ENCODE measurements at regions not wholly inside any gene's neighbourhood (a gene's known extent, or its start where the extent isn't known, plus 50 kb on each side); places are given as distances from the start of the nearest gene placed in this dataset.

- no peaks in the 10 kb centered on the region for H3K36me3 ChIP-seq (ENCODE audit: control insufficient read depth, insufficient read depth, low read length)
- no peak overlapping the region for H3K27ac ChIP-seq (ENCODE audit: low read length)
- no peak overlapping the region for H3K4me3 ChIP-seq (ENCODE audit: low read length)
- WGBS (ENCODE audit: insufficient coverage, insufficient read length): no CpG with 5 or more reads among the region's 16 CpGs
- H3K27me3 ChIP-seq (ENCODE audit: control insufficient read depth, insufficient read depth, low read length): no peaks in the 10 kb centered on the region
- H3K4me1 ChIP-seq (ENCODE audit: control insufficient read depth, insufficient read depth, low read length): no peaks in the 10 kb centered on the region
- no peak for DNase-seq (ENCODE audit: low read depth, low spot score)
- no peaks in the 10 kb centered on the region for H3K9me3 ChIP-seq (ENCODE audit: control insufficient read depth, insufficient read depth, low read length)
Observed at GRCh38 chr18:78686976-78687685, 292.5 kb upstream of the SALL3 start.

GRCh38 chr18:78687736-78688135 is 291.9 kb upstream of the SALL3 start:
- Histone ChIP-seq H3K4me3 (ENCODE audit: low read length) (no peak overlapping the region), H3K36me3 (ENCODE audit: control insufficient read depth, insufficient read depth, low read length) (no peaks in the 10 kb centered on the region), H3K4me1 (ENCODE audit: control insufficient read depth, insufficient read depth, low read length) (no peaks in the 10 kb centered on the region), H3K27me3 (ENCODE audit: control insufficient read depth, insufficient read depth, low read length) (no peaks in the 10 kb centered on the region), H3K9me3 (ENCODE audit: control insufficient read depth, insufficient read depth, low read length) (no peaks in the 10 kb centered on the region), H3K27ac (ENCODE audit: low read length) (no peak overlapping the region)
- WGBS (ENCODE audit: insufficient coverage, insufficient read length): no CpG with 5 or more reads among the region's 7 CpGs
- DNase-seq (ENCODE audit: low read depth, low spot score): no peak

GRCh38 chr18:78688249-78688648 is 291.4 kb upstream of the SALL3 start:
- Histone ChIP-seq H3K9me3 (ENCODE audit: control insufficient read depth, insufficient read depth, low read length) (no peaks in the 10 kb centered on the region), H3K27ac (ENCODE audit: low read length) (no peak overlapping the region), H3K4me3 (ENCODE audit: low read length) (no peak overlapping the region), H3K27me3 (ENCODE audit: control insufficient read depth, insufficient read depth, low read length) (no peaks in the 10 kb centered on the region), H3K4me1 (ENCODE audit: control insufficient read depth, insufficient read depth, low read length) (no peaks in the 10 kb centered on the region), H3K36me3 (ENCODE audit: control insufficient read depth, insufficient read depth, low read length) (no peaks in the 10 kb centered on the region)
- WGBS (ENCODE audit: insufficient coverage, insufficient read length): no CpG with 5 or more reads among the region's 12 CpGs
- no peak for DNase-seq (ENCODE audit: low read depth, low spot score)

GRCh38 chr18:78688916-78689315 is 290.7 kb upstream of the SALL3 start:
- no peak overlapping the region for H3K27ac ChIP-seq (ENCODE audit: low read length)
- DNase-seq (ENCODE audit: low read depth, low spot score): no peak
- H3K9me3 ChIP-seq (ENCODE audit: control insufficient read depth, insufficient read depth, low read length): no peaks in the 10 kb centered on the region
- no peak overlapping the region for H3K4me3 ChIP-seq (ENCODE audit: low read length)
- no peaks in the 10 kb centered on the region for H3K27me3 ChIP-seq (ENCODE audit: control insufficient read depth, insufficient read depth, low read length)
- WGBS (ENCODE audit: insufficient coverage, insufficient read length): no CpG with 5 or more reads among the region's 11 CpGs
- no peaks in the 10 kb centered on the region for H3K4me1 ChIP-seq (ENCODE audit: control insufficient read depth, insufficient read depth, low read length)
- H3K36me3 ChIP-seq (ENCODE audit: control insufficient read depth, insufficient read depth, low read length): no peaks in the 10 kb centered on the region

- no peaks in the 10 kb centered on the region for H3K4me1 ChIP-seq (ENCODE audit: control insufficient read depth, insufficient read depth, low read length)
- no peaks in the 10 kb centered on the region for H3K36me3 ChIP-seq (ENCODE audit: control insufficient read depth, insufficient read depth, low read length)
- no peak for DNase-seq (ENCODE audit: low read depth, low spot score)
- no peak overlapping the region for H3K4me3 ChIP-seq (ENCODE audit: low read length)
- WGBS (ENCODE audit: insufficient coverage, insufficient read length): no CpG with 5 or more reads among the region's 15 CpGs
- no peaks in the 10 kb centered on the region for H3K27me3 ChIP-seq (ENCODE audit: control insufficient read depth, insufficient read depth, low read length)
- no peaks in the 10 kb centered on the region for H3K9me3 ChIP-seq (ENCODE audit: control insufficient read depth, insufficient read depth, low read length)
- H3K27ac ChIP-seq (ENCODE audit: low read length): no peak overlapping the region
Observed at GRCh38 chr18:78689606-78690005, 290.0 kb upstream of the SALL3 start.

GRCh38 chr18:78692105-78692504 is 287.5 kb upstream of the SALL3 start:
- no peaks in the 10 kb centered on the region for H3K9me3 ChIP-seq (ENCODE audit: control insufficient read depth, insufficient read depth, low read length)
- no peaks in the 10 kb centered on the region for H3K27me3 ChIP-seq (ENCODE audit: control insufficient read depth, insufficient read depth, low read length)
- H3K4me1 ChIP-seq (ENCODE audit: control insufficient read depth, insufficient read depth, low read length): no peaks in the 10 kb centered on the region
- no peak for DNase-seq (ENCODE audit: low read depth, low spot score)
- H3K27ac ChIP-seq (ENCODE audit: low read length): no peak overlapping the region
- no peak overlapping the region for H3K4me3 ChIP-seq (ENCODE audit: low read length)
- WGBS (ENCODE audit: insufficient coverage, insufficient read length): no CpG with 5 or more reads among the region's 1 CpG
- no peaks in the 10 kb centered on the region for H3K36me3 ChIP-seq (ENCODE audit: control insufficient read depth, insufficient read depth, low read length)

GRCh38 chr18:78693429-78693828 is 286.2 kb upstream of the SALL3 start:
- no CpG with 5 or more reads among the region's 7 CpGs for WGBS (ENCODE audit: insufficient coverage, insufficient read length)
- DNase-seq (ENCODE audit: low read depth, low spot score): no peak

GRCh38 chr18:78696698-78697435 is 282.8 kb upstream of the SALL3 start:
- H3K9me3 ChIP-seq (ENCODE audit: control insufficient read depth, insufficient read depth, low read length): no peaks in the 10 kb centered on the region
- no peaks in the 10 kb centered on the region for H3K27me3 ChIP-seq (ENCODE audit: control insufficient read depth, insufficient read depth, low read length)
- H3K4me1 ChIP-seq (ENCODE audit: control insufficient read depth, insufficient read depth, low read length): no peaks in the 10 kb centered on the region
- H3K4me3 ChIP-seq (ENCODE audit: low read length): no peak overlapping the region
- no peak overlapping the region for H3K27ac ChIP-seq (ENCODE audit: low read length)
- H3K36me3 ChIP-seq (ENCODE audit: control insufficient read depth, insufficient read depth, low read length): no peaks in the 10 kb centered on the region
- DNase-seq (ENCODE audit: low read depth, low spot score): no peak
- no CpG with 5 or more reads among the region's 21 CpGs for WGBS (ENCODE audit: insufficient coverage, insufficient read length)

More at GRCh38 chr18:78693429-78693828, 286.2 kb upstream of the SALL3 start:
- Histone ChIP-seq H3K4me1 (ENCODE audit: control insufficient read depth, insufficient read depth, low read length) (no peaks in the 10 kb centered on the region), H3K36me3 (ENCODE audit: control insufficient read depth, insufficient read depth, low read length) (no peaks in the 10 kb centered on the region), H3K27ac (ENCODE audit: low read length) (no peak overlapping the region), H3K9me3 (ENCODE audit: control insufficient read depth, insufficient read depth, low read length) (no peaks in the 10 kb centered on the region), H3K4me3 (ENCODE audit: low read length) (no peak overlapping the region), H3K27me3 (ENCODE audit: control insufficient read depth, insufficient read depth, low read length) (no peaks in the 10 kb centered on the region)

GRCh38 chr18:78697446-78697845 is 282.2 kb upstream of the SALL3 start:
- H3K36me3 ChIP-seq (ENCODE audit: control insufficient read depth, insufficient read depth, low read length): no peaks in the 10 kb centered on the region
- no peak overlapping the region for H3K4me3 ChIP-seq (ENCODE audit: low read length)
- H3K9me3 ChIP-seq (ENCODE audit: control insufficient read depth, insufficient read depth, low read length): no peaks in the 10 kb centered on the region
- WGBS (ENCODE audit: insufficient coverage, insufficient read length): no CpG with 5 or more reads among the region's 10 CpGs
- H3K4me1 ChIP-seq (ENCODE audit: control insufficient read depth, insufficient read depth, low read length): no peaks in the 10 kb centered on the region
- no peak overlapping the region for H3K27ac ChIP-seq (ENCODE audit: low read length)
- no peaks in the 10 kb centered on the region for H3K27me3 ChIP-seq (ENCODE audit: control insufficient read depth, insufficient read depth, low read length)
- no peak for DNase-seq (ENCODE audit: low read depth, low spot score)

GRCh38 chr18:78698914-78699313 is 280.7 kb upstream of the SALL3 start:
- no peaks in the 10 kb centered on the region for H3K36me3 ChIP-seq (ENCODE audit: control insufficient read depth, insufficient read depth, low read length)
- DNase-seq (ENCODE audit: low read depth, low spot score): no peak
- no peak overlapping the region for H3K4me3 ChIP-seq (ENCODE audit: low read length)
- no peaks in the 10 kb centered on the region for H3K9me3 ChIP-seq (ENCODE audit: control insufficient read depth, insufficient read depth, low read length)
- H3K4me1 ChIP-seq (ENCODE audit: control insufficient read depth, insufficient read depth, low read length): no peaks in the 10 kb centered on the region
- WGBS (ENCODE audit: insufficient coverage, insufficient read length): no CpG with 5 or more reads among the region's 5 CpGs
- no peaks in the 10 kb centered on the region for H3K27me3 ChIP-seq (ENCODE audit: control insufficient read depth, insufficient read depth, low read length)
- H3K27ac ChIP-seq (ENCODE audit: low read length): no peak overlapping the region
